ENCODE measurements at regions not wholly inside any gene's neighbourhood (a gene's known extent, or its start where the extent isn't known, plus 50 kb on each side); places are given as distances from the start of the nearest gene placed in this dataset.

- no TSS peak for BruUV-seq (replicated peaks)
- intact Hi-C loops (cut with micrococcal nuclease; ENCODE audit: unreplicated experiment): no loop called here
- H3K4me3 ChIP-seq (ENCODE audit: low read depth in 2 of 2, low read length in 2 of 2): no peak overlapping the region
- H3K27me3 ChIP-seq (ENCODE audit: control insufficient read depth, insufficient read depth, low read length): no peaks in the 10 kb centered on the region; the same call in 1 of the 2 replicates
- H3K4me1 ChIP-seq (ENCODE audit: control insufficient read depth, insufficient read depth, low read length): no peaks in the 10 kb centered on the region
- no peak overlapping the region for H3K27ac ChIP-seq (ENCODE audit: low read length)
- POLR2A ChIA-PET: no interaction called here
- in situ Hi-C loops (cut with HindIII; ENCODE audit: low pct_unique_long_range_greater_than_20kb, low sequenced_read_pairs): no loop called here
- CTCF ChIA-PET: no interaction called here
- ATAC-seq (no peak), DNase-seq (ENCODE audit: low read depth, low spot score) (no peak)
- TF ChIP-seq TCF7L2 (IDR thresholded peaks at IDR 0.05; ENCODE audit: low read depth, low read length) (no peak), REST (IDR thresholded peaks at IDR 0.05; ENCODE audit: insufficient read depth in 1 of 2, low read depth in 2 of 2, low read length in 1 of 2) (no peak), CTCF (IDR thresholded peaks at IDR 0.05) (no peak), SIN3A (IDR thresholded peaks at IDR 0.05; ENCODE audit: borderline replicate concordance, insufficient read depth, low read depth, low read length) (no peak), POLR2AphosphoS5 (IDR thresholded peaks at IDR 0.05; ENCODE audit: low read depth, low read length) (no peak)
- no peaks in the 10 kb centered on the region for H3K36me3 ChIP-seq (ENCODE audit: control insufficient read depth, insufficient read depth, low read length)
- no peaks in the 10 kb centered on the region for H3K9me3 ChIP-seq (ENCODE audit: control insufficient read depth, insufficient read depth, low read depth, low read length)
These were observed 294.6 kb downstream of the MEX3B start for GRCh38 chr15:81751256-81751655.

- no peak for DNase-seq (ENCODE audit: low read depth, low spot score)
- no peak overlapping the region for H3K4me3 ChIP-seq (ENCODE audit: low read depth in 2 of 2, low read length in 2 of 2)
- intact Hi-C loops (cut with micrococcal nuclease; ENCODE audit: unreplicated experiment): no loop called here
- in situ Hi-C loops (cut with HindIII; ENCODE audit: low pct_unique_long_range_greater_than_20kb, low sequenced_read_pairs): no loop called here
- no peak for ATAC-seq
- H3K4me1 ChIP-seq (ENCODE audit: control insufficient read depth, insufficient read depth, low read length): no peaks in the 10 kb centered on the region
- H3K9me3 ChIP-seq (ENCODE audit: control insufficient read depth, insufficient read depth, low read depth, low read length): no peaks in the 10 kb centered on the region
- no peaks in the 10 kb centered on the region for H3K27me3 ChIP-seq (ENCODE audit: control insufficient read depth, insufficient read depth, low read length)
- H3K36me3 ChIP-seq (ENCODE audit: control insufficient read depth, insufficient read depth, low read length): no peaks in the 10 kb centered on the region
- TF ChIP-seq REST (IDR thresholded peaks at IDR 0.05; ENCODE audit: insufficient read depth in 1 of 2, low read depth in 2 of 2, low read length in 1 of 2) (no peak), CTCF (IDR thresholded peaks at IDR 0.05) (no peak), TCF7L2 (IDR thresholded peaks at IDR 0.05; ENCODE audit: low read depth, low read length) (no peak), POLR2AphosphoS5 (IDR thresholded peaks at IDR 0.05; ENCODE audit: low read depth, low read length) (no peak), SIN3A (IDR thresholded peaks at IDR 0.05; ENCODE audit: borderline replicate concordance, insufficient read depth, low read depth, low read length) (no peak)
- BruUV-seq (replicated peaks): no TSS peak
- CTCF ChIA-PET: no interaction called here
- POLR2A ChIA-PET: no interaction called here
- no peak overlapping the region for H3K27ac ChIP-seq (ENCODE audit: low read length)
These were observed 296.0 kb downstream of the MEX3B start for GRCh38 chr15:81749716-81750375.
